ENCODE measurements at regions not wholly inside any gene's neighbourhood (a gene's known extent, or its start where the extent isn't known, plus 50 kb on each side); places are given as distances from the start of the nearest gene placed in this dataset.

DNA sequence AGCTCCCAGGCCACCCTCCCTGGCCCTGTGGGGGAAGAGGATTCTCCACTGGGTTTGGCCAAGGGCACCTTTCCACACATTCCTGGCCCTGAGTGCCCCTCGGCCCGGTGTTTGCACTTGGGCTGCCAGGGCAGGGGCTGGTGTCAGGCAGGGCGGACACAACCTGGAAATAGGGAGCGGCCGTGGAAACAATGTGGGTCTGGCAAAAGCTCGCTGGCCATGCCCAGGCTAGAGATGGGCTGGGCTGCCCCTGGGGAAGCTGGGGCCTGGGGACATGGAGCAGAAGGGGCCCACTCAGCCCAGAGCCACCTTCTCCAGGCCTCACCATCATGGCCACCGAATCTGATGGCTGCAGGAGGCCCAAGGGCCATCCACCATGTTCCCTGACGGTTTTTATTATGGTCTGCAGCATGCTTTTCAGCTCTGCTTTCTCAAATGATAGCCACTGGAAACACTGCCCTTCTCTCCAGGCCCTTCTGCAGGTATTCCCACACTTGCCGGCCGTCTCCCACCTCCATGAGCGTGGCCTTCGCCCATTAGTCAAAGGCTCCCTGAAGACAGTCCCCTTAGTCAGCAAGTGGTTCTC, 275.1 kb downstream of the CYP26B1 start:
- Histone ChIP-seq H3K27me3 (ENCODE audit: control insufficient read depth, insufficient read depth, low read length) (peaks cover 5% of the 10 kb centered on the region), H3K9me3 (ENCODE audit: control insufficient read depth, insufficient read depth, low read depth, low read length) (no peaks in the 10 kb centered on the region), H3K36me3 (ENCODE audit: control insufficient read depth, insufficient read depth, low read length) (no peaks in the 10 kb centered on the region), H3K4me3 (ENCODE audit: low read depth in 2 of 2, low read length in 2 of 2) (no peak overlapping the region), H3K27ac (ENCODE audit: low read length) (no peak overlapping the region), H3K4me1 (ENCODE audit: control insufficient read depth, insufficient read depth, low read length) (no peaks in the 10 kb centered on the region)
- in situ Hi-C loops (cut with HindIII; ENCODE audit: low pct_unique_long_range_greater_than_20kb, low sequenced_read_pairs) (no loop called here), intact Hi-C loops (cut with micrococcal nuclease; ENCODE audit: unreplicated experiment) (no loop called here)
- ATAC-seq (no peak), DNase-seq (ENCODE audit: low read depth, low spot score) (no peak)
- BruUV-seq (replicated peaks): no TSS peak
- CTCF ChIA-PET: no interaction called here
- POLR2A ChIA-PET: no interaction called here
- no peak for TF ChIP-seq SIN3A (IDR thresholded peaks at IDR 0.05; ENCODE audit: borderline replicate concordance, insufficient read depth, low read depth, low read length)

DNA sequence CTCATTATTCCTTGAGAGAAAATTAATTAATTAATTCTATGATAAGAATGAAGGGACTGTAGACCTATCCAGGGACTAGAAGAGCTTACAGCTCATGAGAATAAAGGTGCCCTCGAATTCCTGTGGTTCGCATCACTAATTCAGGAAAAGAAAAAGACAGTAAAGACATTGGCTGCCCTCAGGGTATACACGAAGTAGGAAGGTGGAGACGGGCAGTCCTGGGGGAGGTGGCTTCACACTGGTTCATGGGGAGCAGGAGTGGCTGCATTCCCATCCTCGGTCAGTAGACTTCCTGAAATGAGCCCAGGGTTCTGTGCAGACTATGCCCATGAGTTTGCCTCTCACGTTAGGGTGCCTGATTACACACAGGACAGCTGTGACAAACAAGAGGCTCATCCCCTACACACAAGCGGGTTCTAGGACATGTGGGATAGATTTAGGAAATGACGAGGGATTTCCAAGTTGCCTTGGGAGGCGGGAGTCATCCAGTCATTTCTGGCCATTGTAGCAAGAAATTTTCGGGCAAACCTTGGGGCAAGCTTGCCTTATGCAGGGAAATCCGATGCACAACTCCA, 282.2 kb downstream of the CYP26B1 start:
- Histone ChIP-seq H3K36me3 (ENCODE audit: control insufficient read depth, insufficient read depth, low read length) (no peaks in the 10 kb centered on the region), H3K27me3 (ENCODE audit: control insufficient read depth, insufficient read depth, low read length) (peaks cover 10% of the 10 kb centered on the region), H3K4me3 (ENCODE audit: low read depth in 2 of 2, low read length in 2 of 2) (no peak overlapping the region), H3K4me1 (ENCODE audit: control insufficient read depth, insufficient read depth, low read length) (no peaks in the 10 kb centered on the region), H3K27ac (ENCODE audit: low read length) (no peak overlapping the region), H3K9me3 (ENCODE audit: control insufficient read depth, insufficient read depth, low read depth, low read length) (no peaks in the 10 kb centered on the region)
- CTCF ChIA-PET: no interaction called here
- TF ChIP-seq POLR2AphosphoS5 (IDR thresholded peaks at IDR 0.05; ENCODE audit: low read depth, low read length) (no peak), SIN3A (IDR thresholded peaks at IDR 0.05; ENCODE audit: borderline replicate concordance, insufficient read depth, low read depth, low read length) (no peak), TCF7L2 (IDR thresholded peaks at IDR 0.05; ENCODE audit: low read depth, low read length) (no peak)
- TF ChIP-seq, protein P1, sequence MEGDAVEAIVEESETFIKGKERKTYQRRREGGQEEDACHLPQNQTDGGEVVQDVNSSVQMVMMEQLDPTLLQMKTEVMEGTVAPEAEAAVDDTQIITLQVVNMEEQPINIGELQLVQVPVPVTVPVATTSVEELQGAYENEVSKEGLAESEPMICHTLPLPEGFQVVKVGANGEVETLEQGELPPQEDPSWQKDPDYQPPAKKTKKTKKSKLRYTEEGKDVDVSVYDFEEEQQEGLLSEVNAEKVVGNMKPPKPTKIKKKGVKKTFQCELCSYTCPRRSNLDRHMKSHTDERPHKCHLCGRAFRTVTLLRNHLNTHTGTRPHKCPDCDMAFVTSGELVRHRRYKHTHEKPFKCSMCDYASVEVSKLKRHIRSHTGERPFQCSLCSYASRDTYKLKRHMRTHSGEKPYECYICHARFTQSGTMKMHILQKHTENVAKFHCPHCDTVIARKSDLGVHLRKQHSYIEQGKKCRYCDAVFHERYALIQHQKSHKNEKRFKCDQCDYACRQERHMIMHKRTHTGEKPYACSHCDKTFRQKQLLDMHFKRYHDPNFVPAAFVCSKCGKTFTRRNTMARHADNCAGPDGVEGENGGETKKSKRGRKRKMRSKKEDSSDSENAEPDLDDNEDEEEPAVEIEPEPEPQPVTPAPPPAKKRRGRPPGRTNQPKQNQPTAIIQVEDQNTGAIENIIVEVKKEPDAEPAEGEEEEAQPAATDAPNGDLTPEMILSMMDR (IDR thresholded peaks at IDR 0.05): no peak
- TF ChIP-seq, protein P2, sequence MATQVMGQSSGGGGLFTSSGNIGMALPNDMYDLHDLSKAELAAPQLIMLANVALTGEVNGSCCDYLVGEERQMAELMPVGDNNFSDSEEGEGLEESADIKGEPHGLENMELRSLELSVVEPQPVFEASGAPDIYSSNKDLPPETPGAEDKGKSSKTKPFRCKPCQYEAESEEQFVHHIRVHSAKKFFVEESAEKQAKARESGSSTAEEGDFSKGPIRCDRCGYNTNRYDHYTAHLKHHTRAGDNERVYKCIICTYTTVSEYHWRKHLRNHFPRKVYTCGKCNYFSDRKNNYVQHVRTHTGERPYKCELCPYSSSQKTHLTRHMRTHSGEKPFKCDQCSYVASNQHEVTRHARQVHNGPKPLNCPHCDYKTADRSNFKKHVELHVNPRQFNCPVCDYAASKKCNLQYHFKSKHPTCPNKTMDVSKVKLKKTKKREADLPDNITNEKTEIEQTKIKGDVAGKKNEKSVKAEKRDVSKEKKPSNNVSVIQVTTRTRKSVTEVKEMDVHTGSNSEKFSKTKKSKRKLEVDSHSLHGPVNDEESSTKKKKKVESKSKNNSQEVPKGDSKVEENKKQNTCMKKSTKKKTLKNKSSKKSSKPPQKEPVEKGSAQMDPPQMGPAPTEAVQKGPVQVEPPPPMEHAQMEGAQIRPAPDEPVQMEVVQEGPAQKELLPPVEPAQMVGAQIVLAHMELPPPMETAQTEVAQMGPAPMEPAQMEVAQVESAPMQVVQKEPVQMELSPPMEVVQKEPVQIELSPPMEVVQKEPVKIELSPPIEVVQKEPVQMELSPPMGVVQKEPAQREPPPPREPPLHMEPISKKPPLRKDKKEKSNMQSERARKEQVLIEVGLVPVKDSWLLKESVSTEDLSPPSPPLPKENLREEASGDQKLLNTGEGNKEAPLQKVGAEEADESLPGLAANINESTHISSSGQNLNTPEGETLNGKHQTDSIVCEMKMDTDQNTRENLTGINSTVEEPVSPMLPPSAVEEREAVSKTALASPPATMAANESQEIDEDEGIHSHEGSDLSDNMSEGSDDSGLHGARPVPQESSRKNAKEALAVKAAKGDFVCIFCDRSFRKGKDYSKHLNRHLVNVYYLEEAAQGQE (IDR thresholded peaks at IDR 0.05; ENCODE audit: insufficient read depth in 1 of 2, low read depth in 2 of 2, low read length in 1 of 2): no peak
- intact Hi-C loops (cut with micrococcal nuclease; ENCODE audit: unreplicated experiment) (no loop called here), in situ Hi-C loops (cut with HindIII; ENCODE audit: low pct_unique_long_range_greater_than_20kb, low sequenced_read_pairs) (no loop called here)
- BruUV-seq (replicated peaks): no TSS peak
- POLR2A ChIA-PET: no interaction called here
- no peak for ATAC-seq
- DNase-seq (ENCODE audit: low read depth, low spot score): no peak

DNA sequence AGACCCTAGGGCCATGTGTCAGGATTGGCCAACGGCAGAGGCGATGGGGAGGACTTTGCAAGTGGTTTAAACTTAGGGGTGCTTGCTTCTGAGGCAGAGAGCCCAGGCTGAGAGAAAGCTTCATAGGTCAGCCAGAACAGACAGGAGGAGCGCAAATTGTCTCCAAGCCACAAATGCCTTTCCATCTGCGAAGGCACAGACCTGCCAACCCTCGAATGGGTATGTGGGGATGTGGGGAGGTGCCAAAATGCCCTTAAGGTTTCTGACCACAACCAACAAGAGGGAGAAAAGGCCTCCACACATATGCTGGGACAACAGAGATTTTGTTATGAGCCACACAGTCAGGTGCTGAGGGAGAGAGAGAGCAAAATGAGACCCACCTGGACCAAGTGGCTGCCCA, 283.6 kb downstream of the CYP26B1 start:
- Histone ChIP-seq H3K4me3 (ENCODE audit: low read depth in 2 of 2, low read length in 2 of 2) (no peak overlapping the region), H3K9me3 (ENCODE audit: control insufficient read depth, insufficient read depth, low read depth, low read length) (no peaks in the 10 kb centered on the region), H3K27ac (ENCODE audit: low read length) (no peak overlapping the region), H3K27me3 (ENCODE audit: control insufficient read depth, insufficient read depth, low read length) (peaks cover 10% of the 10 kb centered on the region), H3K4me1 (ENCODE audit: control insufficient read depth, insufficient read depth, low read length) (no peaks in the 10 kb centered on the region), H3K36me3 (ENCODE audit: control insufficient read depth, insufficient read depth, low read length) (no peaks in the 10 kb centered on the region)
- no TSS peak for BruUV-seq (replicated peaks)
- POLR2A ChIA-PET: no interaction called here
- intact Hi-C loops (cut with micrococcal nuclease; ENCODE audit: unreplicated experiment) (no loop called here), in situ Hi-C loops (cut with HindIII; ENCODE audit: low pct_unique_long_range_greater_than_20kb, low sequenced_read_pairs) (no loop called here)
- ATAC-seq (no peak), DNase-seq (ENCODE audit: low read depth, low spot score) (no peak)
- TF ChIP-seq POLR2AphosphoS5 (IDR thresholded peaks at IDR 0.05; ENCODE audit: low read depth, low read length): no peak
- TF ChIP-seq, protein P2 (IDR thresholded peaks at IDR 0.05; ENCODE audit: insufficient read depth in 1 of 2, low read depth in 2 of 2, low read length in 1 of 2): no peak
- CTCF ChIA-PET: no interaction called here
